Fibroblast of the conjunctiva (primary cell): ENCODE measurements at regions not wholly inside any gene's neighbourhood (a gene's known extent, or its start where the extent isn't known, plus 50 kb on each side); places are given as distances from the start of the nearest gene placed in this dataset.
"Not testable (repeated sequence)": the region's sequence is repeated elsewhere in the genome, so short reads cannot be mapped to it uniquely, and the experiment has no call there.

ENCODE experiments used
- DNase-seq: peaks from one replicate; pipeline ENCODE4 v3.0.0-alpha.2; 2010; ENCODE audit warnings: low read depth

DNA sequence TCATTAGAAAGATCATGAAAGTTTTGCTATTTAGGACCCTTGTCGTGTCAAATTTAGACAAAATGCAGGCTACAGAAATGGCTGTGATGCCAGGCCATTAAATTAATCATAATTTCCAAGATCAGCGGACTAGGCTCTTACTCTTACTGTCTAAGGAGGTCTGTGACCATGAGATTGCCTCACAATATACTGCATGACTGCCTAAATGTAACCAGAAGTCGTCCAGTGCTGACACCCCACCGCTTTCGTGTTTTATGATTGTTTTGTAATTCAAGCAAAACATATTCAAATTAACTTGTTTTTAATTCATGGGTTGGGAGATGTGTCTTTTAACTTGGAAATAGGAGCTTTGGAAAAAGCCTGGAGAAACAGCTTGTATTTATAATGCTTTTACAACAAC, 947.5 kb downstream of the BRINP3 start:
- DNase-seq: no peak

GRCh38 chr1:189538271-189538670, 939.4 kb downstream of the BRINP3 start:
- DNase-seq: no peak

DNA sequence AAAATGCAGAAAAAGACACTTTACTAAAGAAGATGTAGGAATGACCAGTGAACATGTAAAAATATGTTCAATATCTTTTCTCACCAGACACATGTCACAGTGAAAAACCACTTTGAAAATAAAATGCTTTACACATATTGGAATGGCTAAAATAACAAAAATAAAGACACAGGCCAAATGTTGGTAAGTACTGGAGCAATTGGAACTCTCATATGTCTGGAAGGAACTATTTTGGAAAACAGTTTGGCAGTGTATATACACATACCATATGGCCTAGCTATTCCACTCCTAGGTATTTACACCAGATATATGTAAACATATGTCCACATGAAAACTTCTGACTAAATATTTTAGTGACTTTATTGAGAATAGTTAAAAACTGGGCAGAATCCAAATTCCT, 927.2 kb downstream of the BRINP3 start:
- no peak for DNase-seq

DNA sequence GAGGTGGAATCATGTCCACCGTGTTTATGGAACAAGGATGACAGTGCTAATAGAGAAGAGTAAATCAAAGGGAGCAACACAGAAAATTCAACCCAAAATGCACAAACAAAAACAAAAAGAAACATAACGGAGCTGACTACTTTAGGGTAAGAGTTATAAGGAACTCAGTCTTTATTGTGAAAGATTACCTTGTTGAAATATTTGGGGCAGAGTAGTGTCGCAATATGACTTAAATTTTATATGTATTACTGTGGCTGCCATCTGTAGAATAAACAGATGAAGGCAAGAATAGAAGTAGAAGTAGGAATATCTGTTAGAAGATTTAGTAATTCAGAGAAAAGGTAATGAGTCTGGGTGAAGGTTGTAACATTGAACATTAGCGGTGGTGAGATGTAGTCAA, 913.9 kb downstream of the BRINP3 start:
- no peak for DNase-seq

DNA sequence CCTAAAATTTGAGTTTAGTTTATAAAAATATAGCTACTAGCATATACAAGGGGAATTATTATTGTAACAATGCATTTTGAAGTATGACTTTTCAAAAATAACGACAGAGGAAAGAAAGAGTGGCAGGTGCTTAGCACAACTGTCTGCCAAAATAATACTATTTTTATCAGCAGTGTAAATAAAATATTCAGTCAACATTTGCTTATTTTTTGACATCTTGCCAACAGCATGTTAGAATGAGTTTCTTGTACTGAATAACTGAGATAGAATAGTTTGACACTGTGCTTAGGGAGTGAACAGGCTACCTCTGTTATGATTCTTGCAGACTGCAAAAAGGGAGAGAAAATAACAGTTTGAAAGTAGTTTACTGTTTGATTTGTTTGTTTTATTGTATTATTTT, 909.8 kb downstream of the BRINP3 start:
- no peak for DNase-seq

GRCh38 chr1:189596197-189596596, 881.5 kb downstream of the BRINP3 start:
- no peak for DNase-seq

DNA sequence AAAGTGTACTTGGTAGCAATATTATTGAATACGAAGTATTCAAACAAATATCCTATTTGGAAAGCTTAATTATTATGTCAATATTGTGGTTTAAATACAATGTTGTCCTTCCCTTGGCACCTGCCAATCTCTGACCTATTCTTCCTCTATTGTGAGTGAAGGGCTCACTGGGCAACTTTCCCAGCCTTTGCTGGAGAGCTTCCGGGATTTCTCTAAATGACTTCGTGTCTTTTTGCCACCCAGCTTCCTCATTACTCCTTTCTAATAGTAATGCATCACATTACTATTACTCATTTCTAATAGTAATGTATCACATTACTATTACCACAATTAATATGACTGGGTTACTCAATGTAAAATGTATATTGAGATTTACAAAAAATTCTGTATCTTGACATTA, 880.6 kb downstream of the BRINP3 start:
- no peak for DNase-seq

DNA sequence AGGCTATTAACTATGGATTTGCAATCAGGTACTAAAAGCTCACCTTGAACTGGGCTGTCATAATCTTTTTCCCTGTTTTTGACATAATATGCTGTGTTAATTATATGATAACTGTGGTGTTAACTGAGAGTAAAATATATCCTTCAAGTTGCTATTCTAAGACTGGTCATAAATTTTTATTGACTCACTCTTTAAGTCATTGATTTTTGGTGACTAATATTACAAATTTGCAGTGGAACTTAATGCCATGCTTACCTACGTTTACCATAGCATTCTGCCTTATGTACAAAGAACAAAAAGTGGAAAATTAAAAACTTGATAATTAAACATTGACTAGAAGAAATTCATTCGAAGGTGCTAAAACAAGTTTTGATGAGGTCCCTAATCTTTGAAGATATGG, 872.4 kb downstream of the BRINP3 start:
- DNase-seq: no peak

DNA sequence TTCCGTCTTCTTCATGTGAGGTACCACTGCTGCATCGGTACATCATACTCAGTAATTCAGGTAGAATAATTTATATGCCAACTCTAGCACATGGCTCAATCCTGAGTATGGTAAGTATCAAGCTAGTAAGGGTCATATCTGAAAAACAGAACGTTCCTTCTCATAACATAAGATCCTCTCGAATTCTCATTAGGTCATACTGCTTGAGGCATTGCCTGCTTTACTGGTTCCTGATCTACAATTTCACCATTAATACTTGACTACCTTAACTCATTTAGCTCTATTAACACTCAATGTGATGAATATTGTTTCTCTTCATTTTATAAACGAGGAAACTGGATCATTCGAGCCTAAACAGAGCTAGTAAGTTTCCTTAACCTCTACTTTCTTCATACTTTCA, 871.6 kb downstream of the BRINP3 start:
- DNase-seq: no peak

DNA sequence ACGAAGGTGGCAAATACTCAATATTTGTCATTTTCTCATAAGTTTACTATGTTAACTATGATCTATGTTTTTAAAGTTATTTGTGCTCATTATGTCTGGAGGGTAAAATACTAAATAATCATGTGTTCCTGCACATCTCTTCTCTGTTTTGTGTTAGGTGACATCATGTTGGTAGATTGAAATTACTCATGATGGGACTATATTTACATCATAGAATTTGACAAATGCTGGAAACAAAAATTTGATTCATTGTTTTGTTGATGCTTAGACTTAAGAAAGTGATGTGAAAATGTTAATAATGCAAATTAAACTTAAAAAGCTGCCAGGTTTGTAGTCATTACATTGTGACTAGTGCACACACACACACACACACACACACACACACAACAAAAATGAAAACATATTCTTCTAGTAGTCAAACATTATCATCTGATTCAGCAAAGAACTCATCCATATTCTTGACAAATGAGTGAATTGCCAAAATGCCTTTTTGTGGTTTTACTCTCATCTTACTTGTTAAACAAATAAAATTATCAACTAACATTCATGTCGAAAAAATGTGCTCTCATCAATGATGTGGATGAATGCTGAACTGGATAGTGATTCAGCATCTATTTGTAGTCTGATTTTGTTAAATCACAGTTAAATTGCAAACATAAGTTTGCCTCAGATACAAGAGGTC, 870.7 kb downstream of the BRINP3 start:
- peak; percentile 66 for DNase-seq

DNA sequence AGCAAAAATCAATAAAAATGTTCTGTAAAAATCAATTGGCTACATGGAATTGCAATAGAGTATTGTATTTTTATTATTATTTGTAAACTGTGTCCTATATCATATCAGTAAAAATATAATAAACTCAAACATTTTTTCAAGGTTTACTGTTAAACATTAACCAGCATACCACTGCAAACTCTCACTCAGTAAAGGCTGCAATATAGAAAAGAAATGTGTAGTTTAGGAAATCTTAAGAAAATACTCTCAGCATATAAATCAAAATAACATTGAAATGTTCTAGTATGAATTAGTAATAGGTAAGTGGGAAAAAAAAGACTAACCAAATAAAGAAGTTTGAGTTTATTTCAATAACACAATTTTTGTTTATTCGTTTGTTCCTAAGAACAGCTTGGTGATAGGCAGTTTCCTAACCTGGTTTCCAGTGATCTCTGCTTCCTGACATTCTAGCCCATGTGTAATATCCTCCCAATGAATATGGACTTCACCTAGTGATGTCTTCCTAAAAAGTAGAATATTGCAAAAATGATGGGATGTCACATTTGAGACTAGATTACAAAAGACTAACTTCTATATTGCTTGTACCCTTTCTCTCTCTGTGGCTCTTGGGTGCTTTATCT, 870.1 kb downstream of the BRINP3 start:
- no peak for DNase-seq

- DNase-seq: no peak
These were observed 868.5 kb downstream of the BRINP3 start for GRCh38 chr1:189609167-189609566.

DNA sequence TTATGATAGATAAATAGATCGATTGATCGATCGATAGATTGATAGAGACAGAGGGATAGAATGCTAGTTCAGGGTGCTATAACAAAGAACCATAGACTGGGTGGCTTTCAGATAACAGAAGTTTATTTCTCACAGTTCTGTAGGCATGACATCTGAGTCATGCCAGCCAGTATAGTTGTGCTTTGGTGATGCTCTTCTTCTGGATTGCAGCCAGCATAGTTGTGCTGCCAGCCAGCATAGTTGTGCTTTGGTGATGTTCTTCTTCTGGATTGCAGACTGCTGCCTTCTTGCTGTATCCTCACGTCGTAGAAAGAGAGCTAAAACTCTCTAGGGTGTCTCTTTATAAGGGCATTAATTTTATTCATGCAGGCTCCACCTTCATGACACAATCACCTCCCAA, 860.8 kb downstream of the BRINP3 start:
- peak; percentile 16 for DNase-seq

GRCh38 chr1:189619682-189620332, 857.9 kb downstream of the BRINP3 start:
- peak; percentile 65 for DNase-seq

DNA sequence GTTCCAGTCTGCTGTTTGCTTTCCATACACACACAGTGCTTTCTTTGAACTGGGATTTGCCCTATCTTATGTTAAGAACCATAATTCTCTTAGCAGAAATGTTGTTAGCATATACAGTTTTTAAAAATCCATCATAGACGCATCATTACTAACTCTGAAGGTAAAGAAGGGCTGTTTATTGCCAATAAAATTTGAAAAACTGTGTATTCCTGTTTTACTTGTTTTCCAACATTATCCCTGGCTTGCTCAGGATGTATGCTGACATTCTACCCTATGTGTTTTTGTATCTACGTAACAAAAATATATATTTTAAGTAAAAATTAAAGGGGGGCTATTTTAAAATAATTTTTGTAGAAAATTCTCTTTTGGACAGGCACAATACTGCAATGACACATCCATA, 857.2 kb downstream of the BRINP3 start:
- DNase-seq: no peak

DNA sequence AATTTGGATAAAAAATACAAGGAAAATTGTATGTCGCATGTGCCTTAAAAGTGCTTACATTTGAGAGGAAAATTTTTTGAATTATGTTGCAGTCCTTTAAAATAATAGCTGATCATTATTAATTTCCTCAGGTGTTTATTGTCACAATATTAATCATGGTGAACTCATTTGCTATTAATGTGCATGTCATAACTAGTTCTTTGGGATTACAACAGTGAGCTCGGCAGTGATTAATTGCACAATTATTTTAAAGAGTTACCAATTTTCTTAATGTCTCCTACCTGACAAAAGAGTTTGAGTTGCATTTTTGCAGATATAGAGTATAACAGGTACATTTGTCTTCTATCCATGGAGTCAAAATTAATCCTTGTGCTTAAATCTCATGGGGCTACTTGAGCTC, 854.3 kb downstream of the BRINP3 start:
- no peak for DNase-seq

- DNase-seq: no peak
These were observed 850.2 kb downstream of the BRINP3 start for GRCh38 chr1:189627427-189627826.

GRCh38 chr1:189628857-189629256, 848.8 kb downstream of the BRINP3 start:
- DNase-seq: no peak

DNA sequence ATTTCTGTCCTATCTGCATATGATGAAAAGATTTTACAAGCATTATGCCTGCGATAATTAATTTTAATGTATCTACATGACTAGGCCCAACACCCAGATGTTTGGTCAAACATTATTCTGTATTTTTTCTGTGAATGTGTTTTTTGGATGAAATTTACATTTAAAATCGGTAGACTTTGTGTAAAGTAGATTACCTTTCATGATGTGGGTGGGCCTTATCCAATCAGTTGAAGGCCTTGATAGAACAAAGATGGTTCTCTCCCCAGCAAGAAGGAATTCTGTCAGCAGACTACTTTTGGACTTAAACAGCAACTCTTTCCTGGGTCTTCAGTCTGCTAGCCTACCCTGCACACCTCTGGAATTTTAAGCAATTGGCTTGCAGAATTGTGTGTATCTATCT, 844.0 kb downstream of the BRINP3 start:
- no peak for DNase-seq

- no peak for DNase-seq
These were observed 840.6 kb downstream of the BRINP3 start for GRCh38 chr1:189637041-189637440.

- not testable (repeated sequence) for DNase-seq
These were observed 833.5 kb downstream of the BRINP3 start for GRCh38 chr1:189644156-189644555.

DNA sequence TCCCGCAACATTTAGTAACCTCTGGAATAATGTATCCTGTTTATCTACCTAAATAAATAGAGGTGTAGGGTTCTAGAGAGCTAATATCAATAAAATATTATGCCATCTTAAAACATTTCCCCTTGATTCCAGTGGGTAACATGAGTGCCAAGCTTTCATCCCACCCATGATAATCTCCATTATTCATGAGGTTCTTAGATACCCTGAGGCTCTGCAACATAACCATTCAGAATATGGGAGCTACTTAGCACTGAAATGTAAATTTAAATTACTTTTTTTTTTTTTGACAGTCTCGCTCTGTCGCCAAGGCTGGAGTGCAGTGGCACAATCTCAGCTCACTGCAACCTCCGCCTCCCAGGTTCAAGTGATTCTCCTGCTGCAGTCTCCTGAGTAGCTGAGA, 832.7 kb downstream of the BRINP3 start:
- DNase-seq: no peak

- DNase-seq: no peak
These were observed 831.6 kb downstream of the BRINP3 start for GRCh38 chr1:189646066-189646465.

DNA sequence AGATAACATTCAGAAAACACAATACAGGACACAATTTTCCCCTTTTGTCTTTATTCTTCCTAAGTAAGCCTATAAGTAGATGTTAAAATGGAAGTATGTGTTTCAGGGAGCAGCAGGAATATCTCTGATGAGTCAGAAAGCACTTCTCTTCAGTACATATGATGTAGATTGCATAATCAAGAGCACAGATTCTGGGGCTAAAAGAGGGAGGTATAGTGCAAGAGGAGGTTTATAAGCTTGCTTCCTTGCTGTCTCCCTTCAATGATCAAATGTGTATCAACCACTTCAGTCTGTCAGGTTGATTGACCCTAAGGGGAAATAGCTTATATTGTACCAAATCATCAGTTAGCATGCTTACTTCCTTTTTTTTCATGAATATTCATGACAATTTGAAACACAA, 822.8 kb downstream of the BRINP3 start:
- peak; percentile 9 for DNase-seq
